Cerebellar nuclear complex (tissue), 1 donor: ENCODE measurements at regions not wholly inside any gene's neighbourhood (a gene's known extent, or its start where the extent isn't known, plus 50 kb on each side); places are given as distances from the start of the nearest gene placed in this dataset.

Experiments used
- DNase-seq, 2 experiments: peaks; one replicate each; lab custom pipeline; 2025; lab: John Stamatoyannopoulos, UW

GRCh38 chr11:115965767-115966504 lies 461.7 kb upstream of the CADM1 start:
- no peak for DNase-seq

GRCh38 chr11:115964091-115964490 lies 459.9 kb upstream of the CADM1 start:
- DNase-seq = no peak

- DNase-seq = no peak
Observed at GRCh38 chr11:115963156-115963555, 458.9 kb upstream of the CADM1 start.

- DNase-seq = peak in 1 of 2 experiments; percentile 7
Observed at GRCh38 chr11:115961159-115962003, 457.2 kb upstream of the CADM1 start.

GRCh38 chr11:115959081-115959486 lies 454.9 kb upstream of the CADM1 start:
- no peak for DNase-seq

- DNase-seq = no peak
Observed at GRCh38 chr11:115958089-115959000, 454.1 kb upstream of the CADM1 start.

- DNase-seq = no peak
Observed at GRCh38 chr11:115955803-115956202, 451.6 kb upstream of the CADM1 start.

- no peak for DNase-seq
Observed at GRCh38 chr11:115950660-115951059, 446.4 kb upstream of the CADM1 start.

GRCh38 chr11:115944596-115944995 lies 440.4 kb upstream of the CADM1 start:
- DNase-seq = no peak

- no peak for DNase-seq
Observed at GRCh38 chr11:115942011-115942410, 437.8 kb upstream of the CADM1 start.

GRCh38 chr11:115941481-115941993 lies 437.3 kb upstream of the CADM1 start:
- no peak for DNase-seq

- no peak for DNase-seq
Observed at GRCh38 chr11:115941044-115941443, 436.8 kb upstream of the CADM1 start.

- no peak for DNase-seq
Observed at GRCh38 chr11:115939731-115940421, 435.7 kb upstream of the CADM1 start.

- no peak for DNase-seq
Observed at GRCh38 chr11:115939104-115939730, 435.0 kb upstream of the CADM1 start.

- DNase-seq = no peak
Observed at GRCh38 chr11:115933564-115933963, 429.3 kb upstream of the CADM1 start.

- no peak for DNase-seq
Observed at GRCh38 chr11:115931548-115932083, 427.4 kb upstream of the CADM1 start.

- DNase-seq = no peak
Observed at GRCh38 chr11:115930886-115931547, 426.8 kb upstream of the CADM1 start.

GRCh38 chr11:115930291-115930690 lies 426.1 kb upstream of the CADM1 start:
- DNase-seq = no peak

- DNase-seq = no peak
Observed at GRCh38 chr11:115929618-115930129, 425.5 kb upstream of the CADM1 start.

GRCh38 chr11:115928811-115929210 lies 424.6 kb upstream of the CADM1 start:
- no peak for DNase-seq
